ENCODE measurements at regions not wholly inside any gene's neighbourhood (a gene's known extent, or its start where the extent isn't known, plus 50 kb on each side); places are given as distances from the start of the nearest gene placed in this dataset.

DNA sequence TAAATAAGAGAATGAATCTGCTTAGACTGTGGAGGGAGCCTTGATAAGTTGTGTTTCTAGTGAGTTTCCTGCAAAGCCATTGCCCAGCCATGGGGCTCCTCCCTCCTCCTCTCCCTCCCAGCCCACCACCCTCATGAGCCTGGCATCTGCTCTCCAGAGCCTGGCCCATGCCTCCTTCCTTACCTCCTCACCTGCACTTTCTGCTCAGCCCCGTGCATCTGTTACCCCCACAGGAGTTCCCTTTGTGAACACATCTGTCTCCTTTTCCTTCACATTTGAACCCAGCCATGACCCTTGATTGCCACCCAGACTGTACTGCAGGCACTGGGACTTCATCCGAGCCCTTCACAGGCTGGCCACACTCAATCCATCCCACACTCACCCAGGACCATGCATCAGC lies 395.6 kb downstream of the IRX2 start (continued):
- no peak for TF ChIP-seq CBX8 (IDR thresholded peaks at IDR 0.05; ENCODE audit: borderline replicate concordance, low read depth, low read length)

Measured in H1 (cell line).